Endodermal cell (in vitro differentiated cells): ENCODE measurements at regions not wholly inside any gene's neighbourhood (a gene's known extent, or its start where the extent isn't known, plus 50 kb on each side); places are given as distances from the start of the nearest gene placed in this dataset.

ENCODE experiments used
- DNase-seq: peaks from one replicate; pipeline ENCODE4 v3.0.0-alpha.2; 2017
- H3K27ac ChIP-seq: 2 replicates; pipeline ENCODE4 v1.5.1; 2013; ENCODE audit warnings: mild to moderate bottlenecking, low read depth, low read length, moderate library complexity
- H3K27me3 ChIP-seq: 2 replicates; pipeline ENCODE4 v1.6.1; 2013; ENCODE audit warnings: mild to moderate bottlenecking, low read length, moderate library complexity; ENCODE audit not compliant: insufficient read depth, control insufficient read depth, poor library complexity, severe bottlenecking
- H3K36me3 ChIP-seq: 2 replicates; pipeline ENCODE4 v1.7.0; 2013; ENCODE audit warnings: mild to moderate bottlenecking, low read length, moderate library complexity; ENCODE audit not compliant: control insufficient read depth, insufficient read depth
- H3K4me1 ChIP-seq: one replicate; pipeline ENCODE4 v1.7.0; 2013; ENCODE audit warnings: low read length; ENCODE audit not compliant: control insufficient read depth, insufficient read depth
- H3K4me3 ChIP-seq: 2 replicates; pipeline ENCODE4 v1.5.1; 2013; ENCODE audit warnings: mild to moderate bottlenecking, low read length, moderate library complexity
- H3K9ac ChIP-seq: 2 replicates; pipeline ENCODE4 v1.6.1; 2013; ENCODE audit warnings: mild to moderate bottlenecking, low read length, moderate library complexity; ENCODE audit not compliant: poor library complexity, severe bottlenecking; ENCODE audit errors: extremely low read depth
- H3K9me3 ChIP-seq: 2 replicates; pipeline ENCODE4 v1.6.1; 2013; ENCODE audit warnings: mild to moderate bottlenecking, low read length, moderate library complexity; ENCODE audit not compliant: control insufficient read depth
- H3K27ac Mint-ChIP-seq: 2 replicates; pipeline ENCODE4 v1.8.0; 2020; ENCODE audit warnings: mixed read lengths
- H3K27me3 Mint-ChIP-seq: 2 replicates; pipeline ENCODE4 v1.8.0; 2021; ENCODE audit warnings: mild to moderate bottlenecking, mixed read lengths; ENCODE audit not compliant: insufficient read depth
- H3K36me3 Mint-ChIP-seq: 2 replicates; pipeline ENCODE4 v1.8.0; 2020; ENCODE audit warnings: low read depth, mixed read lengths
- H3K4me1 Mint-ChIP-seq: 2 replicates; pipeline ENCODE4 v1.8.0; 2020; ENCODE audit warnings: mixed read lengths
- H3K4me3 Mint-ChIP-seq: 2 replicates; pipeline ENCODE4 v1.8.0; 2020; ENCODE audit warnings: mild to moderate bottlenecking, moderate library complexity, mixed read lengths
- H3K9me3 Mint-ChIP-seq: 2 replicates; pipeline ENCODE4 v1.8.0; 2020; ENCODE audit warnings: mild to moderate bottlenecking, mixed read lengths
- CTCF ChIP-seq: fragments of 200-600 bp; sonication (generic); conservative IDR thresholded peaks from 2 replicates; pipeline ENCODE4 v1.5.0; 2021; ENCODE audit warnings: antibody characterized with exemption, mild to moderate bottlenecking
- WGBS, 2 experiments: methylation state at CpG; one replicate each; pipeline versions ENCODE4 v1.1.5 to v1.1.7; 2013; ENCODE audit warnings: missing lambda C conversion rate in 2 of 2, mixed read lengths in 1 of 2; ENCODE audit not compliant: insufficient coverage in 1 of 2, insufficient read length in 1 of 2; 5-methylcytosine and 5-hydroxymethylcytosine counted together

- no peak for DNase-seq
- H3K9me3 Mint-ChIP-seq: peaks cover 30% of the 10 kb centered on the region
- H3K36me3 Mint-ChIP-seq: peaks cover 2% of the 10 kb centered on the region
- no peaks in the 10 kb centered on the region for H3K27me3 ChIP-seq
- no peak overlapping the region for H3K27ac Mint-ChIP-seq
- no peak for TF ChIP-seq CTCF
- H3K27ac ChIP-seq: no peak overlapping the region
- H3K36me3 ChIP-seq: no peaks in the 10 kb centered on the region
- H3K4me3 ChIP-seq: no peak overlapping the region
- H3K9me3 ChIP-seq: peaks cover 24% of the 10 kb centered on the region
- no peak overlapping the region for H3K9ac ChIP-seq
- WGBS, 2 experiments: 91 to 100% methylated on average over 2 of the region's 2 CpGs
- no peaks in the 10 kb centered on the region for H3K4me1 Mint-ChIP-seq
- H3K4me3 Mint-ChIP-seq: no peak overlapping the region
- no peaks in the 10 kb centered on the region for H3K27me3 Mint-ChIP-seq
- H3K4me1 ChIP-seq: no peaks in the 10 kb centered on the region
These were observed 76.3 kb upstream of the MKLN1 start for GRCh38 chr7:131251371-131251770.

- H3K36me3 Mint-ChIP-seq: peaks cover 2% of the 10 kb centered on the region
- H3K27ac Mint-ChIP-seq: no peak overlapping the region
- H3K4me1 ChIP-seq: no peaks in the 10 kb centered on the region
- H3K27ac ChIP-seq: no peak overlapping the region
- no peak overlapping the region for H3K4me3 ChIP-seq
- 100% methylated on average over 1 of the region's 1 CpG; no CpG with 5 or more reads in 1 of the 2 experiments for WGBS, 2 experiments
- H3K9ac ChIP-seq: no peak overlapping the region
- no peaks in the 10 kb centered on the region for H3K4me1 Mint-ChIP-seq
- no peak for TF ChIP-seq CTCF
- no peak for DNase-seq
- H3K4me3 Mint-ChIP-seq: no peak overlapping the region
- no peaks in the 10 kb centered on the region for H3K27me3 Mint-ChIP-seq
- no peaks in the 10 kb centered on the region for H3K36me3 ChIP-seq
- peaks cover 25% of the 10 kb centered on the region for H3K9me3 ChIP-seq
- H3K27me3 ChIP-seq: no peaks in the 10 kb centered on the region
- H3K9me3 Mint-ChIP-seq: peaks cover 32% of the 10 kb centered on the region
These were observed 74.7 kb upstream of the MKLN1 start for GRCh38 chr7:131252976-131253375.

GRCh38 chr7:131254211-131254610 is 73.5 kb upstream of the MKLN1 start:
- no peaks in the 10 kb centered on the region for H3K4me1 Mint-ChIP-seq
- peaks cover 25% of the 10 kb centered on the region for H3K9me3 ChIP-seq
- H3K36me3 Mint-ChIP-seq: peaks cover 2% of the 10 kb centered on the region
- peaks cover 32% of the 10 kb centered on the region for H3K9me3 Mint-ChIP-seq
- H3K27me3 Mint-ChIP-seq: no peaks in the 10 kb centered on the region
- 95% methylated on average over 2 of the region's 2 CpGs; no CpG with 5 or more reads in 1 of the 2 experiments for WGBS, 2 experiments
- no peak overlapping the region for H3K4me3 Mint-ChIP-seq
- no peak for DNase-seq
- H3K9ac ChIP-seq: no peak overlapping the region
- no peaks in the 10 kb centered on the region for H3K4me1 ChIP-seq
- H3K36me3 ChIP-seq: no peaks in the 10 kb centered on the region
- no peak overlapping the region for H3K27ac Mint-ChIP-seq
- no peak for TF ChIP-seq CTCF
- no peak overlapping the region for H3K4me3 ChIP-seq
- no peak overlapping the region for H3K27ac ChIP-seq
- no peaks in the 10 kb centered on the region for H3K27me3 ChIP-seq
